HG03175 (cell line): ENCODE measurements at regions not wholly inside any gene's neighbourhood (a gene's known extent, or its start where the extent isn't known, plus 50 kb on each side); places are given as distances from the start of the nearest gene placed in this dataset.

ENCODE experiments used
- ATAC-seq: cut with Tn5 transposase; IDR thresholded peaks from one replicate; pipeline ENCODE4 v1.9.1; 2021; ENCODE audit warnings: mild to moderate bottlenecking, moderate library complexity; ENCODE audit not compliant: unreplicated experiment

- ATAC-seq, result no peak
Observed at GRCh38 chr4:136784326-136784725, 748.0 kb downstream of the PCDH18 start.

- ATAC-seq, result no peak
Observed at GRCh38 chr4:136769717-136770116, 762.6 kb downstream of the PCDH18 start.

- no peak for ATAC-seq
Observed at GRCh38 chr4:136768925-136769275, 763.4 kb downstream of the PCDH18 start.

- no peak for ATAC-seq
Observed at GRCh38 chr4:136768213-136768924, 763.9 kb downstream of the PCDH18 start.

- no peak for ATAC-seq
Observed at GRCh38 chr4:136763919-136764318, 768.4 kb downstream of the PCDH18 start.

GRCh38 chr4:136755531-136755916, 776.8 kb downstream of the PCDH18 start:
- no peak for ATAC-seq

GRCh38 chr4:136754810-136755530, 777.3 kb downstream of the PCDH18 start:
- no peak for ATAC-seq

- ATAC-seq, result no peak
Observed at GRCh38 chr4:136751556-136751955, 780.7 kb downstream of the PCDH18 start.

- no peak for ATAC-seq
Observed at GRCh38 chr4:136750897-136751296, 781.4 kb downstream of the PCDH18 start.

- no peak for ATAC-seq
Observed at GRCh38 chr4:136749989-136750388, 782.3 kb downstream of the PCDH18 start.

GRCh38 chr4:136748773-136749172, 783.5 kb downstream of the PCDH18 start:
- ATAC-seq, result no peak

GRCh38 chr4:136748165-136748564, 784.1 kb downstream of the PCDH18 start:
- no peak for ATAC-seq

GRCh38 chr4:136743238-136743637, 789.1 kb downstream of the PCDH18 start:
- no peak for ATAC-seq

GRCh38 chr4:136742333-136742732, 790.0 kb downstream of the PCDH18 start:
- no peak for ATAC-seq

- no peak for ATAC-seq
Observed at GRCh38 chr4:136741468-136741867, 790.8 kb downstream of the PCDH18 start.

- ATAC-seq, result no peak
Observed at GRCh38 chr4:136740326-136740725, 792.0 kb downstream of the PCDH18 start.

GRCh38 chr4:136737066-136737465, 795.2 kb downstream of the PCDH18 start:
- no peak for ATAC-seq

GRCh38 chr4:136731025-136731424, 801.3 kb downstream of the PCDH18 start:
- ATAC-seq, result no peak

- ATAC-seq, result no peak
Observed at GRCh38 chr4:136725286-136726081, 806.8 kb downstream of the PCDH18 start.

GRCh38 chr4:136713140-136713539, 819.2 kb downstream of the PCDH18 start:
- ATAC-seq, result no peak

- ATAC-seq, result no peak
Observed at GRCh38 chr4:136709897-136710296, 822.4 kb downstream of the PCDH18 start.

- no peak for ATAC-seq
Observed at GRCh38 chr4:136706942-136707341, 825.4 kb downstream of the PCDH18 start.
